Stimulated activated CD4-positive, alpha-beta T cell treated with anti-CD3 and anti-CD28 coated beads, Interleukin-15, amount 100 ng/mL, for 48 hours (primary cell): ENCODE measurements at regions not wholly inside any gene's neighbourhood (a gene's known extent, or its start where the extent isn't known, plus 50 kb on each side); places are given as distances from the start of the nearest gene placed in this dataset.

Source experiments
- DNase-seq, 2 donors: peaks; one replicate each; pipeline ENCODE4 v3.0.0-alpha.2; 2020; ENCODE audit warnings: low read depth in 2 of 2

DNA sequence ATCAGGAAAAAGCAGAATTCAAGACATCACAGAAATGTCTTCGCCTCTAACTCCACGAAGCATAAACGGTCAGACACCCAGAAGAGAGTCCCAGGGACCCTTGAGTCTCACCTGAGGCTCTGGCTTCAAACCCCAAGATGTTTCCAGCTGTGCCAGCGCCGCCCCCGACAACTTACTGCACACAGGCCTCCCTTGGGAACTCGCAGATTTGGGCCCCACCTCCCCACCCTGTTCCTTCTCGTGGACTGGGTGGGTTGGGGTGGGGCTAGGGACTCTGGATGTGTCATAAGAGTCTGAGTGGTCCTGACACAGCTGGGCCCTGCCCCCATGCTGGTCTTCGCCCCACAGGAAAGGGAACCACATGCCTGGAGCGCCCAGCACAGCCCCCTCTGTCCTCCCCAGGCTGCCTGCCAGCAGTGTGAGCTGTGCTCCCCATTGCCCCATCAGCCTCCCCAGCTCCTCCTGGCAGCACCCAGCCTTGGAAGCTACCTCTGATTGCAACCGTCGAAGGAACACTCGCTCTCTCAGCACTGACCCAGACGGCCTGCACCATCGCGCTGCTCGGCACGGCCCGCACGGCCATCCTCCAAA lies 147.5 kb downstream of the CRYBB2 start:
- DNase-seq: no peak

DNA sequence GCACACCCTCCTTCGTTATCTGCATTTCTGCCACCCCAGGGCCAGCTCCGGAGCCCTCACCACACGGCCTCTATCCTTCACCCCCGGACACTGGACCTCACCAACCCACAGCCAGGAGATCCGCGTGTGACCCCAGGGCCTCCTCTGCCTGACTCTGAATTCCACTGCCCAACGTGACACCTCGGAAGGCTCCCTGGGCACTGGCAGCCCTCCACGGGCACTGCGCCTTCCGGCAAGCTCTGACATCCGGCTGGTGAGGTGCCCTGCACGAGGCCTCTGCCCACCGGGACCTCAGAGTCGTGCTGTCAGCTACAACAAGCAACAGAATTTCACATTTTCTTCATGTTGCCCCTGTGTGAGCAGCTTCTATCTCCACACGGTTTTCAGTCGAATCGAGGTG lies 148.3 kb downstream of the CRYBB2 start:
- DNase-seq: no peak

DNA sequence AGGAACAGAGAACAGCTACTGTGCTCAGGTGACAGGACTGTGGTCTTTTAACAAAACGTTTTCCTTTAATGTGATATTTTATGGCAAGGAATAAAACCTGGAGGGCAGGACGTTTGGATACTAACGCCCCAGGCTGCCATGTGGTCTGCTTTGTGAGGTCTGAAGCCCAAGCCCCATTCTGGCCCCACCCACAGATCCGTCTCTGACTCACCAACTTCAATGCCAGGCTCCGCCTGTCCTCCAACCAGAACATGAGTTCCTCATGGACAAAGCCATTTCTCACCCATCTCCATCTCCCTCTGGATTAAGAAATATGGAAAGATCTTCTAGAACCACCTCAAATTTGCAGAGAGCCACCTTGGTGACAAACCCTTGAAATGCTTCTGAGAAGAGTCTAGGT lies 148.8 kb downstream of the CRYBB2 start:
- no peak for DNase-seq

DNA sequence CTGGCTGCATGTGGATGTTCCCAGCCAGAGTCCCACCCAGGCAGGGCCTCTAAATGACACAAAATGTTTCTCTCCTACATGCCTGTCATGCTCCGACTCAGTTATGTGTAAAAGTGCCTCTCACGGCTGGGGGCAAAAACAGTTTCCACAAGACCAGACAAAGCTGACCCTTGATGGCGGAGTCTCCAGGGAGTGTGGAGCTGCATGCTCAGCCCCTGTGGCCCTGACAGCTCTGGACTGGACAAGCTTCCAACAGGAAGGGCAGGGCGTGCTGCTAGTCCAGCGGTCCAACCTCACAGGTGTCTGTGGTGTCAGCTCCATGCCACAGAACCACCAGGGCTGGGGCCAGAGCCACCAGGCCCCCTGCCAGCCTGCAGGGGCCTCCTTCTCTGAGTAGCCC lies 149.6 kb downstream of the CRYBB2 start:
- no peak for DNase-seq

DNA sequence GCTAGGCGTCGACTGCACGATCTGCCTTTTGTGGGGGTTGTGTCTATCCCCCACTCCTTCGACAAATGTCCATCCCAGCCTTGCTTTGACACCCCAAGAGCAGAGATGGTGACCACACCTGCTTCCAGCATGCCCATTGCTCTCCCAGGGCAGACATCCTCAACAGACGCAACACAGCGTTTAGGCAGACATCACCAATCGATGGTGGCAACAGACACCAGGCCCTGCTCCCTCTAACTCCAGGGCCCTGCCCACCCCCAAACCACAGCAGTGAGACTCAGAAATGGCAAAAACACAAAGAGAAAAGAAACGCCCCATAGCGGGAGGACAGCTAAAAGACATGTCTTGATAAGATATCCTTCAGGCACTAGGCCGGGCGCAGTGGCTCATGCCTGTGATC lies 150.9 kb downstream of the CRYBB2 start:
- no peak for DNase-seq

DNA sequence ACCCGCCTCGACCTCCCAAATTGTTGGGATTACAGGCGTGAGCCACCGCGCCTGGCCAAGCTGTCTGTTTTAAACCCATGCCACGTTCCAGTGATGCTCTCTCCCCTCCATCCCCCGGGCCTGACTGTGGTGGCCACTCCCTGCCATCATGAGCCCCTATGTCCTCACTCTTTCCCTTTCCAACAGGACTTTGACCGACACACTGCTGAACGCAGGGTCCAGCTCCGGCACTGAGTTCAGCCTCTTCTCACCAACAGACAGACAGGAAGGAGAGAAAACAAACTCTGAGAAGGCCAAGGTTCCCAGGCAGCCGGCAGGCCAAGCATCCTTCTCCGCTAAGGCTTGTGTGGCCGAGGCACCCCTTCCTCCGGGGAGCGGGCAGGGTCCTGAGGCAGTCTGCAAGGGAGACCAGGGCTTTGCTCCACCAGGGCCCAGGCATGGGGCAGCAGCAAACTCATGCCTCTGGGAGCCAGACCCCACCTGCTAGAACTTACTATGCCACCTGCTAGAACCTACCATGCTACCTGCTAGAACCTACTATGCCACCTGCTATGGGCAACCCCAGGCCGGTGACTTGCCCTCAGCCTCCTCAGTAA lies 152.7 kb downstream of the CRYBB2 start:
- DNase-seq: no peak

DNA sequence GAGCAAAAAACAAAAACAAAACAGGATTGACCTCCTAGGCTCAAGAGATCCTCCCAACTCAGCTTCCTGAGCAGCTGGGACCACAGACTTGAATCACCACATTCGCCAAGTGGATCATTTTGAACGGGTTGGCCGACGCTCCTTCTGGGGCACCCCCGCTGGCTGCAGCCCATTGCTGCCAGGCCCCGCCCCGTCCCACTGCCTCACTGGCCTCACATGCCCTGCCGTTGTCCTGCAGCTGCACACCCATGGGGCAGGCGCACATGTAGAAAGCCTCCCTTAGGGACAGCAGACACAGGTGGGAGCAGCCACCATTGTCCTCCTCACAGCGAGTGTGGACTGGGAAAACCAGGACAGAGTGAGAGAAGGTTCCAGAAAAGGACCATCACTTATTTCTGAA lies 154.5 kb downstream of the CRYBB2 start:
- DNase-seq: no peak

DNA sequence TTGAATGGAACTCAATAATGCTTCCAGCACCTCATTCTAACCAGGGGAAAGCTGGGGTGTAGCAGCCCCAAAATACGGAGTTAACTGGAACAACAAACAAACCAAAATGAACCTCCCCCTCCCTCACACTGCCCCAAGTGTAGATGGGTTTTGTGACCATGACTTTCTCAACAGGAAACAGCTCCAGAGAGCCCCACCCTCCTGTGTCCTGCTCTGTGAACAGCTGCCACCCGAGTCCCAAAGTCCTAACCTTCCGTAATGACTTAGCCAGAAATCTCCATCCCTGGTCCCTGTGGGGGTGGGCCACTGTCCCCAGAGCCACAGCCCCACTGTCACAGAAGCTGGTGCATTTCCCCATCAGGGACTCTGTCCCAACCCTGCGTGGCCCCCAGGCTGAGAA lies 155.4 kb downstream of the CRYBB2 start:
- no peak for DNase-seq

DNA sequence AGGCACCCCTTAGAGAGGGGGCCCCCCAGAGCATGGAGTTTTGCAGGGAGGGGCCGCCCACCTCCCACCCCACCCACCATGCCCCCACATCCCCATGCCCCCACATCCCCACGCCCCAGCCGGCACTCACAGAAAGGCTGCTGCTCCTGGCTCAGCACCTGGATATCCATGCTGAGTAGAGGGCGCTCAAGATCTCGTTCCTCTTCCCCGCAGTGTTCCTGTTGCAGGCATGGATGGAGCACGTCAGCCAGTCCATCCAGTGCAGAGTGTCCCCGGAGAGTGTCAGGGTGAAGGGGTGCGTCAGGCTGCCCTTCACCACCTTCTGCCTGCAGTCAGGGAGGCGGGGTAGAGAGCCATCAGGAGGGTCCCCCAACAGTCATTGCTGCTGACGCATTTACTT lies 156.2 kb downstream of the CRYBB2 start:
- no peak for DNase-seq

DNA sequence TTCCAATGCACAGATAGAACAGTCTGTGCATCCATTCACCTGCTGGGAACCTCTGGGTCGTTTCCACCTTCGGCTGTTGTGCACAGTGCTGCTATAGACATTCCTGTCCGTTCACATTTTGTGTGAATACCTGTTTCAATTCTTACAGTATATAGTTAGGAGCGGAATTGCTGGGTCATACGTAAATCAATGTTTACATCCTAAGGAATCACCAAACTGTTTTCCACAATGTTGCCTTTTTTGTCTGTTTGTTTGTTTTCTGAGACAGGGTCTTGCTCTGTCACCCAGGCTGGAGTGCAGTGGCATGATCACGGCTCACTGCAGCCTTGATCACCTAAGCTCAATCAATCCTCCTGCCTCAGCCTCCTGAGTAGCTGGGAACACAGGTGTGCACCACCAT lies 158.3 kb downstream of the CRYBB2 start:
- no peak for DNase-seq

DNA sequence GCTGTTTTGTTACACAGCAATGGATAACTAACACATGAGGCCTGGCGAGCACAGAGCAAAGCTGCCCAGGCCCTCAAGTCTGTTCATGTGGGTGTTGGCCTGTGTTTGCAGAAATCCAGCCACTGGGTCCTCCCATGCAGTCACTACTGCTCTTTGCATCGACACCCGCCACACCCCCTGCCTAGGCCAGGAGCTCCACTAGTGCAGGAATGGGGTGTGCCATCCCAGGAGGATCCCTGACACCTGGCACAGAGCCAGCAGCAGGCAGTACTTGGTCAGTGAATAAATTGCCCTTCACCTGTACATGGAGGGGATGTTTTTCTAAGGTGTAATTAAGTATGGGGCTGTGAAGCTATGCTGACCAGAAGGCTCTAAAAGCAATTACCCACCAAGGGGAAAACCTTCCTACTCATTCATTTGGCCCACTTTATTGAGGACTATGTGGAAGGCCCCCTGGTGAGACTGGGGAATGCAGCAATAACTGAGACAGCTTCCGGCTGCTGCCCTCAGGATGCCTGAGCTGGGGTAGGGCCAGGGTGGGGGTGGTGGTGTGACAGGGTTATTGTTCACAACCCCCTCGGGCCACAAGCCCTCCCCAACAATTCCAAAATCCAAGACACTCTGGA lies 160.8 kb downstream of the CRYBB2 start:
- no peak for DNase-seq

DNA sequence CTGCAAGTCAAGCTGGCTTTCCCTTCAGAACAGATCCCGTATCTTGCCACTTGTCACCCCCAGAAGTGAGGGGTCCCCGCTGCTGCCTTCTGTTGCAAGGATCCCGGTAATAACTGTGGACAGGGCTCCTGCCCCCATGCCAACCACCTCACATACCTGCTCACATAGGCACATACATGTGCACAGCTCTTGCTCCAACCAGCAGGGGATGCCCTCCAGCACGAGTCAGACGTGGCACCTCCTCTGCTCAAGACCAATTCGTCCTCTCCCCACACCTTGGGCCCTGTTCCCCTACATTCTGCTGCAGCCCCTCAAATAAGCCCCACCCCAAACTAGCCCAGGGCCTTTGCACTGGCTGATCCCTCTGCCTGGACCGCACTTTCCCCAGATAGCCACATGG lies 163.3 kb downstream of the CRYBB2 start:
- no peak for DNase-seq

DNA sequence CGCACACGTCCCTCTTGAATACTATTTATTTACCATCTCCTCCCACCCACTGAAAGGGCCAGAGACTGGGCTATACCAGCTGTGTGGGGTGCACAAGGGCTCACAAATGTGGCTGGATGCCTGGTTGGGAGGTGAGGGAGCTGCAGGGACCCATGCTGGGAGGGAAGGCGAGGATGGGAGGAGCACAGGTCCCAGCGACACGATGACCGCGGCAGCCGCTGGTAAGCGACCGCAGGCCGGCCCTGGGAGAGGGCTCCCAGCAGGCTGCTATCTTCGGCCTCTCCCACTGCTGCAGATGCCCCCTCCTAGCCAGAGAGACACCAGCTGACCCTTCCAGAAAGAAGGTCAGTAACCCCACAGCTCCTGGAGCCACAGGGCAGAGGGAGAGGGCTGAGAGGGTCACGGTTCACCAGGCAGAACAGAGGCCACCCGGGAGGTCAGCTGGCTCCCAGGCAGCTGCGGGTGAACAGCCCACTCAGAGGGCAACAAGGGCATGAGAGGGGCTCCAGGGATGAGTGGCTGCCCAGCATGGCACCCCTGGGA lies 163.9 kb downstream of the CRYBB2 start:
- no peak for DNase-seq

DNA sequence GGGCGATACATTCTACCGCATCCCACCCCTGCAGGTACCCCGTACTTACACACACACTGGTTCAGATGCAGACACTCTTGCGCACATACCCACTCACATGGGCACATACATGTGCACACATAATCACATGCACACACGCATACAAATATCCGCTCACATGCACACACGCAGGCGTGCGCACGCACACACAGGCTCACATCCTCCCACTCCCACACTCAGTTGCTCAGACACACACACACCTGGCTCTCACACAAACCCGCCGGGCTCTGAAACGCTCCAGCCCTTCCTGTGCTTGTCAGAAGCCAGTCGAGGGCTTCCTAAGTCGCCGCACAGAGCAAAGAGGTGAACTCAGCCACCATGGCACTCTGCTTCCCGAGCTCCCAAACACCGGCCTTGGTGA lies 164.5 kb downstream of the CRYBB2 start:
- DNase-seq: no peak

DNA sequence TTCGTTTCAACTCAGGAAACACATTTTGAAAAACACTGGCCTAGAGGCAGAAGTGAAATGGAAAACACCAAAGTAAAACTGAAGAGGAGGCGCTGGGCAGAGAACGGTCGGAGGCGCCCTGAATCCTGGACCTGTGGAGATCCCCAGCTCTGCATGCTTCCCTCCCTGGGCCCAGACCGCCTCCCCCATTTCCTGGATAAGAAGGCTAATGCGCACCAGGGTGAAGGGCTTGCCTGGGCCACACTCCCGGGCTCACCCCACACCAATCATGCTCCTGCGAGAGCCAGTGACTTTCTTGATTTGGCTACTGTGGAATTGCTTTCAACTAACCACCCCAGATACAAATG lies 167.1 kb downstream of the CRYBB2 start:
- no peak for DNase-seq

DNA sequence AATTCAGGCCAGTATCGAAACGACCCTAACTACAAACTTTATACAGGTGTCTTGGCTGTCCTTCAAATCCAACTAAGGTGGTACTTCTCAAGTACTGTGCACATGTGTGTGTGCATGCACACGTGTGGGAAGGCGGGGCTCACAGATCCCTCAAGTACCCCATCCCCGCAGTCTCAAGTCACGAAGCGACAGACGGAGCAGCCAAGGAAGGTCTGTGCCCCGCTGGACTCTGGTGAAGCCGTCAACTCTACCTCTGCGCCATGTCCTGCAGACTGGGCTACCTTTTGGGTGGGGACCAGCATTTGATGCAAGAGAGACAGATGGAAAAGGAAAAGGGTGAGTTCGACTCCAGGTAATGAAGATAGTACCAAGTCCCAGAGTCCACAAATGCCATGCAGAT lies 169.0 kb downstream of the CRYBB2 start:
- DNase-seq: no peak

DNA sequence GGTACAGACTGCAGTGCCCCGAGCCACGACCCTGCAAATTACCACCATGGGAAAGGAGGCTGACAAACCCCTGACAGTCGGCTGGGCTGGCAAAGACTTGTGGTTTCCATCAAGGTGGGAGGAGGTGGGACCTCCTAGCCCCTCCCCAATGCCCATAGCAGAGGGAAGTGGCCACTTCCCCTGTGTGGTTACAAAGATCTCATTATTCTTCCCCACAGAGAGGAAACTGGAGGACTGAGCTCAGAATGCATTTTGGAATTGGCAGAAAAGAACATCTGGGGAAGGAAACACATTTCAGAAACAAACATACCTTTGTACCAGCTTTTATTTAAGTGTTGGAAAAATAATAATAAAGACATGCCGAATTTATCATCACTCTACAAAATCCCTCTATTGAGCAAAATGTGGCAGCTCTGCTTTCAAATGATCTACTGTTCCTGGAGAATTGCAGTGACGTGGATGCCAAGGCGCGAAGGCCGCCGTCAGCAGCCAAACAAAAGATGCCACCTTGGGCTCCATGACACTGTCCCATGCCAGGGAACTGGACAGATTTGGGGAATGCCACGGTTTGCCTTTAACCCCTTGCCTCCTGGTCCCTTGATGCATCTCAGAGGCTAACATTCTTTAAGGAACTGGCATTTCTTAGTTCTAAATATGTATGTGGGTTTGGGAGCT lies 169.6 kb downstream of the CRYBB2 start:
- no peak for DNase-seq

DNA sequence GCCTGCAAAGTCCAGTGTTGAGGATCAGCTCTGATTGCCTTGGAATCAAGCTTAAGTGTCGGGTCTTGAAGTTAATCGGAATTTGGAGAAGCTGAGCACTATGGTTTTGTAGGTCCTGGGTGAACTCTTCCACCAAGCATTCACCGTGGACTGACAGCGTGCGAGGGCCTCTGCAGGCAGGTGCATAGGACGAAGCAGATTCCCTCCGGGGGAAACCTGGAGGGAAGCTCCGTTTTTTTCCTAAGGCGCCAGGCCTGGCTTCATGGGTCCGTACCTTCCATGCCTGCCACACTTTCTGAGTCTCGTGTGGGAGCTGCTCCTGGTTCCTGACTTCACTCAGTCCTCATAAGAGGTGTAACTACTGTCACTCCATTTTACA lies 170.1 kb downstream of the CRYBB2 start:
- DNase-seq: no peak

DNA sequence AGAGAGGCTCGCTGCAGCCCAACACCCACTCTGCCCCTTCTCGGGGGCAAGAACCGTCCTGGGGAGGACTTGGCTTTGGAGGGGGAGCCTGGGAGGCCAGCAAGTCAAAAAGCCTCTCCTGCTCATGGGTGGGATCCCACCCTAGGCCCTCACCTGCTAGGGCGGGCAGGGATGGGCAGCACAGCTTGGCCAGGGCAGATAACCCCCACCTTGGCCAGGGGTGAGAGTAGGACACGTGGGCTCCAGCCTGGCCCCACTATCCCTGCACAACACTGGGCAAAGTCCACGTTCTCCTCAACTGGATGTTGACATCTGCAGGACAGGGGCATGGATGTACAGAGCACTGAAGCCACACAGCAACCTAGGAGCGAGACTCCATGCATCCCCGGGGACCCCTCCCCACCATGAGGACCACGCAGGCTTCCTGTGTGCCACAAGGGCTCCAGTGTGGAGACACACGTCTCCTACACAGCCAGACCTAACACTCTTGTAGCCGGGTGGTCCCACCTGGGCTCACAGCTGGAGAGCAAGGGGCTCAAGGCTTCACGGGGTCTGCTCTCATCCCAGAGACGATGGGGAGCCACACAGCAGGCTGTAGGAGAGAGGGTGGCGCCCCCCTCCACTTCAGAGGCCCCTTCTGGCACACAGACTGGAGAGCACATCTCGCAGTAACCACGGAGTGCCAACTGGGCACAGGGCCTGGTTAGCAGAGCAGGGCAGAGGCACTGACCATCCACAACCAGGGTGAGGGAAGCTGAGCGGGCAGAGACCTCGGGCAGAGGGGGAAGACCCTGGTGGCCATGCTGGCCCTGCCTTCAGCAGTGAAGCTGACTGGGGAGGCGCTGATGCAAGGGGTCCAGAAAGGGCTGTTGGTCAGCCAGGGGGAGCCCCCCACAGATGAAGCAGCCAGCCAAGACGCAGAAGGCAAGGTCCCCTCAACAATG lies 171.1 kb downstream of the CRYBB2 start:
- DNase-seq: no peak

DNA sequence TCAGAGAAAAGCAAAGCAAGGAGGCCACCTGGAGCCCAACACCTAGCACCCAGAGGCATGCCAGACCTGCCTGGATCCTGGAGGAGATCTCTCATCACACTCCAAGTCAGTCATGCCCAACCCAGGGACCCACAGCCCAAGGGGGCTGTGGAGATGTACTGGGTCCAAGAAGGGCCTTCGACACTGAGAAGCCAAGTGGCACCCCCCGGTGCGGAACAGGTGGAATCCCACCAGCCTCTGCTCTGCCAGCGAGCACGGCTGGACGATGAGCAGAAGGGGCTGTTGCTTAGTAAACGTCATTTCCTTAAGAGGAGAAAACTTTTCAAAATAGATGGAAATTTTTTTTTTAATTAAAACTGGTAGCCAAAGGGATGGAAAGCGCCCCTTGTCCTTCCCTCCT lies 171.9 kb upstream of the GRK3 start:
- DNase-seq: no peak

DNA sequence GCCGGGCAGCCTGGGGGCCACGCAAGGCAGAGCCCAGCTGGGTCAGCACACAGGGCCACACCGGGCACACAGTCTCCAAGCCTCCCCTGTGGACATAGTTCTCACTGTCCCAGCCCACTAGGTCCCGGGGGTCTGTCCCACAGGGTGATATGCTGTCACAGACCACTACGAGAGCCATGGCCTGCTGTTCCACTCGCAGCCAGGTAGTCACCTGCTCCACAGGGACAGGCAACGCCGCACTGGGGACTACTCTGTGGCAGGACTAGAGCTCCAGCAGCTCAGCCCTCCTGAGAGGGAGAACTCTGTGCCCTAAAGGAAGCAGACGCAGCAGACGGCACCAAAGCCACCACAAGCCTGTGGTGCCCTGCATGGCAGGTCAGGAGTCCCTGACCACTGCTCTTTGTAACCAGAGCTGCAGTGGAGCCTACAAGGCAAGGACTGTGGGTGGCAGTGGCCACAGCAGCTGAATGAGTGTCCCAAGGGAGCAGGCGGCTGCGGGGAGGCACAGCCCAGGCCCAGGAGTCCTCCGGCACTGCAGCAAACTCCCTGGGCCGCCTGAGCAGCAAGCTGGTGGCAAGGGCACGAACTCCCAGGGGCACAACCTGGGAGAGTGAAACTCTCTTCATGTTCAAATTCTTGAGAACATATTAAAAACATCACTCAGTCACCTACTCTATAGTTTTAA lies 171.2 kb upstream of the GRK3 start:
- no peak for DNase-seq
